ENCODE measurements at regions not wholly inside any gene's neighbourhood (a gene's known extent, or its start where the extent isn't known, plus 50 kb on each side); places are given as distances from the start of the nearest gene placed in this dataset.
"Not testable (repeated sequence)": the region's sequence is repeated elsewhere in the genome, so short reads cannot be mapped to it uniquely, and the experiment has no call there.

DNA sequence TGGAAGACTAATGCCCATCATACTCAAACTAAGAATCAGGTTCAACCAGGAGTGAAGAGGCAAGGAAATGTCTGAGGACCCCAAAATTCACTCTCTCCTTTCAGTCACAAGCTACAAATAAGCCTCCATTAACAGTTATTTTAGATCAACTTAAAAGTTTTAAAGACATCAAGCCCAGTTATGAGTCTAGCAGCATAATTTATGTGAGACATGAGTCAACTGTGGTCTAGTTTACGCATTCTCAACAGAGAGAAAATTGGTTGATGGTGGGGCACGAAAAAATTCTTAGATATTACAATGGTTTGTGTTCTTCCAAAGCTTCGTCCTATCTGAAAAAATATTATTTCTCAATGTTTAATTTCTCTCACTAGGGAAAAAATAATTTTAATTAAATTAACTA, 204.9 kb upstream of the NT5E start:
- H4K8ac ChIP-seq (ENCODE audit: low read depth, low read length) = no peak overlapping the region
- H4K5ac ChIP-seq (ENCODE audit: low read length) = no peak overlapping the region
- no peak overlapping the region for H3K9ac ChIP-seq (ENCODE audit: low read length)
- no peak overlapping the region for H3K27ac ChIP-seq (ENCODE audit: low read depth, low read length)
- no peaks in the 10 kb centered on the region for H3K79me1 ChIP-seq (ENCODE audit: low read length)
- no peak overlapping the region for H2BK120ac ChIP-seq (ENCODE audit: low read depth, low read length)
- H3K36me3 ChIP-seq (ENCODE audit: control insufficient read depth, insufficient read depth, low read length) = no peaks in the 10 kb centered on the region
- no peak for DNase-seq
- no peak overlapping the region for H3K23ac ChIP-seq (ENCODE audit: low read length)
- no peak overlapping the region for H3K4ac ChIP-seq (ENCODE audit: low read depth, low read length)
- H2AK5ac ChIP-seq (ENCODE audit: low read length) = no peak overlapping the region
- no peaks in the 10 kb centered on the region for H3K4me1 ChIP-seq (ENCODE audit: control insufficient read depth, low read depth, low read length)
- no peak overlapping the region for H3K4me3 ChIP-seq (ENCODE audit: low read length)
- no peak overlapping the region for H3K56ac ChIP-seq (ENCODE audit: low read length)
- no peak overlapping the region for H3K4me2 ChIP-seq (ENCODE audit: low read length)
- WGBS (ENCODE audit: extremely low coverage, insufficient coverage, low lambda C conversion rate) = no CpG with 5 or more reads among the region's 3 CpGs
- no peaks in the 10 kb centered on the region for H3K27me3 ChIP-seq (ENCODE audit: insufficient read depth, low read length, poor library complexity)
- no peak overlapping the region for H2BK5ac ChIP-seq (ENCODE audit: low read length)
- H2BK15ac ChIP-seq (replicated peaks; ENCODE audit: low read depth) = no peak overlapping the region
- no peaks in the 10 kb centered on the region for H3K79me2 ChIP-seq (ENCODE audit: control insufficient read depth, insufficient read depth, low read length)
- H3K18ac ChIP-seq (ENCODE audit: low read length) = no peak overlapping the region

DNA sequence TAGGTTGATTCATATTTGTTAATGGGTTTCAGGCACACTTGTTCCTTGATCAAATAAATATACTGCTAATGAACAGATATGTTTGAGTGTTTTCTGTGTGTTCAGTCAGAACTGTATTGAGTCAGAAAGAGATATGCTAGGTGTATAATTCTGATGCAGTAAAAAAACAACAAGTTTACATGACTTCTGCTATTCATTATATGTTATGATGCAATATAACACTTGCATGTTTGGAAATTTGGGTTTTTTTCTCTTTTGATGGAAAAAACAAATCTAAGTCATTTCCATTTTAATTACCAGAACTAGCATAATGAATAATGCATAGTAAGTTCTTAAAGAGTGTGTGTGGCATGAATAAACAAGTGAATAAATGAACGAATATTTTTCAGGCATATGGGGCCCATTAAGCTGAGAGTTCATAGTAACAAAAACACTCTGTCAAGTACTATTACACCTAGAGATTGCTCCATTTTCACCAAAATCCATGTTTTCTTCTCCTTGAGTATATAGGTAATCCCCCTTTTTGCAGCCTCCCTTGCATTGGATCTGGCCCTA, 208.3 kb upstream of the NT5E start:
- Histone ChIP-seq H3K18ac (ENCODE audit: low read length) (no peak overlapping the region), H3K4me1 (ENCODE audit: control insufficient read depth, low read depth, low read length) (no peaks in the 10 kb centered on the region), H4K5ac (ENCODE audit: low read length) (no peak overlapping the region), H3K9ac (ENCODE audit: low read length) (no peak overlapping the region), H3K4me3 (ENCODE audit: low read length) (no peak overlapping the region), H3K4me2 (ENCODE audit: low read length) (no peak overlapping the region), H3K56ac (ENCODE audit: low read length) (no peak overlapping the region), H3K4ac (ENCODE audit: low read depth, low read length) (no peak overlapping the region), H2BK120ac (ENCODE audit: low read depth, low read length) (no peak overlapping the region), H2AK5ac (ENCODE audit: low read length) (no peak overlapping the region), H2BK15ac (replicated peaks; ENCODE audit: low read depth) (no peak overlapping the region), H4K8ac (ENCODE audit: low read depth, low read length) (no peak overlapping the region), H3K23ac (ENCODE audit: low read length) (no peak overlapping the region), H3K36me3 (ENCODE audit: control insufficient read depth, insufficient read depth, low read length) (no peaks in the 10 kb centered on the region), H3K27me3 (ENCODE audit: insufficient read depth, low read length, poor library complexity) (no peaks in the 10 kb centered on the region), H3K27ac (ENCODE audit: low read depth, low read length) (no peak overlapping the region), H3K79me1 (ENCODE audit: low read length) (no peaks in the 10 kb centered on the region), H2BK5ac (ENCODE audit: low read length) (no peak overlapping the region), H3K79me2 (ENCODE audit: control insufficient read depth, insufficient read depth, low read length) (no peaks in the 10 kb centered on the region)
- DNase-seq = no peak
- no CpG with 5 or more reads among the region's 1 CpG for WGBS (ENCODE audit: extremely low coverage, insufficient coverage, low lambda C conversion rate)

DNA sequence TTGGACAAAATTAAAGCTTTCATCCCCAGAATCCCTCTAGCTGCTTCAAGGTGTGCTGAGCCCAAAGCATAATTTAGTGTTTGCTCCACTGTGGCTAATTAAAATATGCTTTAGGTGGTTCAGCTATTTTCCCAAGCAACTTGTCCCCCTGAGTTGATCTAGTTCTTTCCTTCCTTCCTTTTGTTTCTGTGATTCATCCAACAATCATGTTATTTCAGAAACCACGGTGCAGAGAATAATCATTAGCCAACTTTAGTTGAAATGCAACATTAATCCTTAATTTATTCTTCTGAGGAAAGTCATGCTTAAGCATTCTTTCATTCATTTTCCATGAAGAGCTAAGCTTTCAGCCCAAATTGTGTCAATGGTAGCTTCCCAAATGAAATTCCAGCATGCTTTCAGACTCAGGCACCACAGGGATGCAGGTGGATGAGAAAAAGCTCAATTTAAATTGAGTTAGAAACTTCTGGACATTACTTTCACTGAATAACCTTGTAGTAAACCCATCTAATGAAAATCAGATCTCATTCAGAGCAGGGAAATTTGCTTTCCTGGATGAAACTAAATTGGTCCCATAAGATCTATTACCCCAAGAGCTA, 209.0 kb upstream of the NT5E start:
- Histone ChIP-seq H3K27me3 (ENCODE audit: insufficient read depth, low read length, poor library complexity) (no peaks in the 10 kb centered on the region), H3K4me1 (ENCODE audit: control insufficient read depth, low read depth, low read length) (no peaks in the 10 kb centered on the region), H3K56ac (ENCODE audit: low read length) (no peak overlapping the region), H3K23ac (ENCODE audit: low read length) (no peak overlapping the region), H3K4ac (ENCODE audit: low read depth, low read length) (no peak overlapping the region), H2AK5ac (ENCODE audit: low read length) (no peak overlapping the region), H3K9ac (ENCODE audit: low read length) (no peak overlapping the region), H3K18ac (ENCODE audit: low read length) (no peak overlapping the region), H3K79me1 (ENCODE audit: low read length) (no peaks in the 10 kb centered on the region), H4K5ac (ENCODE audit: low read length) (no peak overlapping the region), H2BK120ac (ENCODE audit: low read depth, low read length) (no peak overlapping the region), H3K4me3 (ENCODE audit: low read length) (no peak overlapping the region), H4K8ac (ENCODE audit: low read depth, low read length) (no peak overlapping the region), H3K27ac (ENCODE audit: low read depth, low read length) (no peak overlapping the region), H3K36me3 (ENCODE audit: control insufficient read depth, insufficient read depth, low read length) (no peaks in the 10 kb centered on the region), H3K4me2 (ENCODE audit: low read length) (no peak overlapping the region), H2BK5ac (ENCODE audit: low read length) (no peak overlapping the region), H3K79me2 (ENCODE audit: control insufficient read depth, insufficient read depth, low read length) (no peaks in the 10 kb centered on the region), H2BK15ac (replicated peaks; ENCODE audit: low read depth) (no peak overlapping the region)
- no peak for DNase-seq
- WGBS (ENCODE audit: extremely low coverage, insufficient coverage, low lambda C conversion rate) = no CpG with 5 or more reads among the region's 1 CpG

DNA sequence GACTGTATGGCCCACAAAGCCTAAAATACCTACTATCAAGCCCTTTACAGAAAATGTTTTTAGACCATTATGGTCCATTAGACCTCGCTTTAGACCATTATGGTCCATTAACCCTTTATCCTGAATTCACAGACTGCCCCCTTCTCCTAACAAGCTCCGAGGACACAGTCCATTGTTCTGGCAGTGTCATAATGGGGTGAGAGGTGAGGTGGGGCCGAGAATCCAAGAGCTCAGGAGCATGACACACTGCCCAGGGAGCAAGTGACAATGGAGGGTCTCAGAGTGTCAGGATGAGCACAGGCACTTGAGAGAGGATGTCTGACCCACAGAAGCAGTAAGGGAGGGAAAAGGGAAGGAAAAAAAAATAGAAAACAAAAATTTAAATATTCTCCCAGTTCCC, 212.4 kb upstream of the NT5E start:
- no peak overlapping the region for H3K9ac ChIP-seq (ENCODE audit: low read length)
- no peak overlapping the region for H3K18ac ChIP-seq (ENCODE audit: low read length)
- no peak overlapping the region for H3K4ac ChIP-seq (ENCODE audit: low read depth, low read length)
- no peak overlapping the region for H3K27ac ChIP-seq (ENCODE audit: low read depth, low read length)
- H4K5ac ChIP-seq (ENCODE audit: low read length) = no peak overlapping the region
- no peaks in the 10 kb centered on the region for H3K27me3 ChIP-seq (ENCODE audit: insufficient read depth, low read length, poor library complexity)
- no peak overlapping the region for H3K4me2 ChIP-seq (ENCODE audit: low read length)
- no peak for DNase-seq
- H4K8ac ChIP-seq (ENCODE audit: low read depth, low read length) = no peak overlapping the region
- no peaks in the 10 kb centered on the region for H3K79me2 ChIP-seq (ENCODE audit: control insufficient read depth, insufficient read depth, low read length)
- no peak overlapping the region for H3K56ac ChIP-seq (ENCODE audit: low read length)
- H2BK5ac ChIP-seq (ENCODE audit: low read length) = no peak overlapping the region
- no peak overlapping the region for H3K4me3 ChIP-seq (ENCODE audit: low read length)
- H2AK5ac ChIP-seq (ENCODE audit: low read length) = no peak overlapping the region
- no peaks in the 10 kb centered on the region for H3K79me1 ChIP-seq (ENCODE audit: low read length)
- no peaks in the 10 kb centered on the region for H3K4me1 ChIP-seq (ENCODE audit: control insufficient read depth, low read depth, low read length)
- H3K36me3 ChIP-seq (ENCODE audit: control insufficient read depth, insufficient read depth, low read length) = no peaks in the 10 kb centered on the region
- H2BK15ac ChIP-seq (replicated peaks; ENCODE audit: low read depth) = no peak overlapping the region
- H2BK120ac ChIP-seq (ENCODE audit: low read depth, low read length) = no peak overlapping the region
- H3K23ac ChIP-seq (ENCODE audit: low read length) = no peak overlapping the region
- no CpG with 5 or more reads among the region's 3 CpGs for WGBS (ENCODE audit: extremely low coverage, insufficient coverage, low lambda C conversion rate)

DNA sequence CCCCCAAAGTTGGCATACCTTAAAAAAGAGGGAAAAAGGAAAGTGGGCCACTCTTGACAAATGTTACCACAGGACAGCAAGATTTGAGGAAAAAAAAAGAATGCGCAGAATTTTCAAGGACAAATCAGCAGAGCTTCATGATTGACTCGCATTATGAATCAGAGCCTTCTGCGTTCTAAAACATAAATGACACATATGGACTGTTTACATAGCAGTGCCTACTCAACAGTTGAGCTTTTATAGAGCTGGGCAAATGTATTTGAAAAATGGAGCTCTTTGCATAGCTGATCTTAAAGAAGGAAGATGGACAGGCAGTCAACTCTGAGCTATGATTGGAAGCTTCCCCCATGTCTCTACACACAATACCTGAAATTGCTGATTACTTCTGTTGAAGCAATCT, 213.2 kb upstream of the NT5E start:
- H3K4ac ChIP-seq (ENCODE audit: low read depth, low read length) = no peak overlapping the region
- H2BK15ac ChIP-seq (replicated peaks; ENCODE audit: low read depth) = no peak overlapping the region
- WGBS (ENCODE audit: extremely low coverage, insufficient coverage, low lambda C conversion rate) = no CpG with 5 or more reads among the region's 3 CpGs
- H2AK5ac ChIP-seq (ENCODE audit: low read length) = no peak overlapping the region
- H3K56ac ChIP-seq (ENCODE audit: low read length) = no peak overlapping the region
- H3K27me3 ChIP-seq (ENCODE audit: insufficient read depth, low read length, poor library complexity) = no peaks in the 10 kb centered on the region
- H3K4me1 ChIP-seq (ENCODE audit: control insufficient read depth, low read depth, low read length) = no peaks in the 10 kb centered on the region
- no peak overlapping the region for H3K27ac ChIP-seq (ENCODE audit: low read depth, low read length)
- H4K8ac ChIP-seq (ENCODE audit: low read depth, low read length) = peak overlapping the region; percentile 13
- no peaks in the 10 kb centered on the region for H3K79me2 ChIP-seq (ENCODE audit: control insufficient read depth, insufficient read depth, low read length)
- no peak overlapping the region for H4K5ac ChIP-seq (ENCODE audit: low read length)
- DNase-seq = no peak
- no peak overlapping the region for H2BK120ac ChIP-seq (ENCODE audit: low read depth, low read length)
- H3K4me2 ChIP-seq (ENCODE audit: low read length) = no peak overlapping the region
- no peak overlapping the region for H3K23ac ChIP-seq (ENCODE audit: low read length)
- H2BK5ac ChIP-seq (ENCODE audit: low read length) = no peak overlapping the region
- no peak overlapping the region for H3K4me3 ChIP-seq (ENCODE audit: low read length)
- no peak overlapping the region for H3K18ac ChIP-seq (ENCODE audit: low read length)
- H3K36me3 ChIP-seq (ENCODE audit: control insufficient read depth, insufficient read depth, low read length) = no peaks in the 10 kb centered on the region
- no peaks in the 10 kb centered on the region for H3K79me1 ChIP-seq (ENCODE audit: low read length)
- H3K9ac ChIP-seq (ENCODE audit: low read length) = no peak overlapping the region

DNA sequence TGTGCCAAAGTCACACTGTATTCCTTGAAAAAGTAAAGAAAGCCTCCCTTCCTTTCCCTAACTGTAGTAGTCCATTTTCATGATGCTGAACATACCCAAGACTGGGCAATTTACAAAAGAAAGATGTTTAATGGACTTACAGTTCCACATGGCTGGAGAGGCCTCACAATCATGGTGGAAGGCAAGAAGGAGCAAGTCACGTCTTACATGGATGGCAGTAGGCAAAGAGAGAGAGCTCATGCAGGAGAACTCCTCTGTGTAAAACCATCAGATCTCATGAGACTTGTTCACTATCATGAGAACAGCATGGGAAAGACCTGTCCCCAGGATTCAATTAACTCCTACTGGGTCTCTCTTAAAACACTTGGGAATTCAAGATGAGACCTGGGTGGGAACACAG, 222.5 kb upstream of the NT5E start:
- not testable (repeated sequence) for H3K79me1 ChIP-seq (ENCODE audit: low read length); H2BK5ac ChIP-seq (ENCODE audit: low read length); DNase-seq; H3K79me2 ChIP-seq (ENCODE audit: control insufficient read depth, insufficient read depth, low read length); H3K18ac ChIP-seq (ENCODE audit: low read length); H3K36me3 ChIP-seq (ENCODE audit: control insufficient read depth, insufficient read depth, low read length); H3K56ac ChIP-seq (ENCODE audit: low read length); H2BK120ac ChIP-seq (ENCODE audit: low read depth, low read length); H4K8ac ChIP-seq (ENCODE audit: low read depth, low read length); H3K27me3 ChIP-seq (ENCODE audit: insufficient read depth, low read length, poor library complexity); H2AK5ac ChIP-seq (ENCODE audit: low read length); H3K4me2 ChIP-seq (ENCODE audit: low read length); H4K5ac ChIP-seq (ENCODE audit: low read length); H3K9ac ChIP-seq (ENCODE audit: low read length); H3K4ac ChIP-seq (ENCODE audit: low read depth, low read length); H3K4me3 ChIP-seq (ENCODE audit: low read length); H3K23ac ChIP-seq (ENCODE audit: low read length); H3K4me1 ChIP-seq (ENCODE audit: control insufficient read depth, low read depth, low read length); H2BK15ac ChIP-seq (replicated peaks; ENCODE audit: low read depth); H3K27ac ChIP-seq (ENCODE audit: low read depth, low read length)
- WGBS (ENCODE audit: extremely low coverage, insufficient coverage, low lambda C conversion rate) = no CpG with 5 or more reads among the region's 1 CpG
